GM12878 (cell line): ENCODE measurements at regions not wholly inside any gene's neighbourhood (a gene's known extent, or its start where the extent isn't known, plus 50 kb on each side); places are given as distances from the start of the nearest gene placed in this dataset.

Source experiments
- ATAC-seq: fragments of 200-7000 bp; cut with Tn5 transposase; 3 replicates; pipeline ENCODE4 v1.9.1; 2020; ENCODE audit warnings: mild to moderate bottlenecking, moderate library complexity
- BruUV-seq: library from RNA; stranded (reverse); fragments of 400-500 nt; replicated peaks from 2 replicates; lab custom pipeline; 2021; lab: Mats Ljungman, UMichigan
- CTCF ChIA-PET: fragments of 300-600 bp; sonication (Branson Sonifier 250); formaldehyde crosslinking; extraction: SDS; loops from one replicate; lab custom pipeline; 2021; ENCODE audit warnings: inconsistent platforms; lab: Yijun Ruan, JAX
- POLR2A ChIA-PET: fragments of 350-600 bp; formaldehyde crosslinking; extraction: SDS; loops from one replicate; lab custom pipeline; 2021; ENCODE audit warnings: inconsistent platforms; lab: Charles Lee
- RAD21 ChIA-PET: fragments of 300-600 bp; sonication (Branson Sonifier 250); formaldehyde crosslinking; loops from one replicate; lab custom pipeline; 2023; ENCODE audit warnings: antibody characterized with exemption; ENCODE audit not compliant: unreplicated experiment; lab: Charles Lee
- SMC1A ChIA-PET: fragments of 300-600 bp; sonication (Branson Sonifier 250); formaldehyde crosslinking; loops from one replicate; lab custom pipeline; 2023; ENCODE audit not compliant: unreplicated experiment, uncharacterized antibody; lab: Charles Lee
- DNase-seq: peaks from one replicate; pipeline ENCODE4 v3.0.0-alpha.2; 2011; ENCODE audit warnings: low read depth, low spot score
- FAIRE-seq: peaks from 3 replicates; lab custom pipeline; 2011; peaks lifted over from hg19 to GRCh38; lab: Jason Lieb, UNC
- H2AFZ ChIP-seq: 2 replicates; pipeline ENCODE4 v1.6.0; 2011; ENCODE audit warnings: low read depth, low read length, control low read depth; ENCODE audit not compliant: control insufficient read depth
- H3K27ac ChIP-seq: 2 replicates; pipeline ENCODE4 v1.5.1; 2011; ENCODE audit warnings: control low read depth; ENCODE audit not compliant: control insufficient read depth, insufficient read depth
- H3K27me3 ChIP-seq, 2 experiments: replicated peaks in 1 of 2; 2 replicates each; pipeline versions ENCODE4 v1.6.0 to v1.6.1; 2011; ENCODE audit warnings: low read length in 1 of 2; ENCODE audit not compliant: control insufficient read depth in 2 of 2, insufficient read depth in 2 of 2
- H3K36me3 ChIP-seq, 2 experiments: 2 replicates each; pipeline ENCODE4 v1.5.1; 2011; ENCODE audit warnings: low read length in 1 of 2; ENCODE audit not compliant: control insufficient read depth in 2 of 2, insufficient read depth in 2 of 2
- H3K4me1 ChIP-seq: 2 replicates; pipeline ENCODE4 v1.6.1; 2011; ENCODE audit warnings: mild to moderate bottlenecking, low read length, moderate library complexity, mixed read lengths; ENCODE audit not compliant: control insufficient read depth, insufficient read depth
- H3K4me2 ChIP-seq: 2 replicates; pipeline ENCODE4 v1.6.0; 2011; ENCODE audit warnings: control low read depth; ENCODE audit not compliant: control insufficient read depth, insufficient read depth
- H3K4me3 ChIP-seq: fragments of 200-600 bp; sonication (generic); 2 replicates; pipeline ENCODE4 v1.5.1; 2016
- H3K79me2 ChIP-seq: 2 replicates; pipeline ENCODE4 v1.6.0; 2011; ENCODE audit warnings: low read length; ENCODE audit not compliant: control insufficient read depth, insufficient read depth
- H3K9ac ChIP-seq: 2 replicates; pipeline ENCODE4 v1.8.0; 2011; ENCODE audit warnings: low read length, control low read depth, mixed read lengths; ENCODE audit not compliant: control insufficient read depth, insufficient read depth
- H3K9me3 ChIP-seq: replicated peaks from 3 replicates; pipeline ENCODE4 v1.5.1; 2011; ENCODE audit warnings: mild to moderate bottlenecking, low read length; ENCODE audit not compliant: control insufficient read depth, insufficient read depth
- H4K20me1 ChIP-seq: 2 replicates; pipeline ENCODE4 v1.6.0; 2011; ENCODE audit not compliant: control insufficient read depth, insufficient read depth
- BHLHE40 ChIP-seq, 2 experiments: fragments of 450-650 bp in 1 of 2; IDR thresholded peaks; 2 replicates each; pipeline ENCODE4 v1.6.1; 2011 to 2017; ENCODE audit warnings: low read depth in 2 of 2, borderline replicate concordance in 1 of 2, improper control_type of control experiment in 1 of 2, low read length in 1 of 2, mild to moderate bottlenecking in 1 of 2
- CHD2 ChIP-seq: IDR thresholded peaks from 2 replicates; pipeline ENCODE4 v1.6.1; 2011; ENCODE audit warnings: low read depth, low read length, improper control_type of control experiment, borderline replicate concordance
- FOXK2 ChIP-seq: fragments of 450-650 bp; IDR thresholded peaks from 2 replicates; pipeline ENCODE4 v1.6.1; 2017; ENCODE audit warnings: mild to moderate bottlenecking, moderate library complexity
- IKZF2 ChIP-seq, 2 experiments: fragments of 450-650 bp; IDR thresholded peaks; 2 replicates each; pipeline ENCODE4 v1.6.1; 2017; ENCODE audit warnings: mild to moderate bottlenecking in 2 of 2, moderate library complexity in 2 of 2
- MTA3 ChIP-seq: IDR thresholded peaks from 2 replicates; pipeline ENCODE4 v1.6.1; 2012; ENCODE audit warnings: low read length, inconsistent platforms, borderline replicate concordance
- MXI1 ChIP-seq: fragments of 150-350 bp; IDR thresholded peaks from 2 replicates; pipeline ENCODE4 v1.6.1; 2011; ENCODE audit warnings: low read depth, mild to moderate bottlenecking, inconsistent platforms, low read length, improper control_type of control experiment
- NFIC ChIP-seq: IDR thresholded peaks from 2 replicates; pipeline ENCODE4 v1.6.1; 2012; ENCODE audit warnings: low read depth, mild to moderate bottlenecking, inconsistent platforms, low read length, moderate library complexity
- POU2F2 ChIP-seq: IDR thresholded peaks from 3 replicates; pipeline ENCODE4 v1.6.1; 2011; ENCODE audit warnings: low read depth, mild to moderate bottlenecking, low read length, borderline replicate concordance
- RAD21 ChIP-seq: IDR thresholded peaks from 2 replicates; pipeline ENCODE4 v1.6.1; 2011; ENCODE audit warnings: mild to moderate bottlenecking, low read depth, low read length, moderate library complexity; ENCODE audit not compliant: insufficient read depth
- RUNX3 ChIP-seq: IDR thresholded peaks from 2 replicates; pipeline ENCODE4 v1.6.1; 2012; ENCODE audit warnings: low read length, inconsistent platforms
- TAF1 ChIP-seq: IDR thresholded peaks from 2 replicates; pipeline ENCODE4 v1.6.1; 2011; ENCODE audit warnings: mild to moderate bottlenecking, low read depth, low read length, borderline replicate concordance
- TARDBP ChIP-seq: IDR thresholded peaks from 2 replicates; pipeline ENCODE4 v1.6.1; 2016; ENCODE audit warnings: borderline replicate concordance
- TCF3 ChIP-seq: IDR thresholded peaks from 2 replicates; pipeline ENCODE4 v1.6.1; 2012; ENCODE audit warnings: low read depth, mild to moderate bottlenecking, low read length, borderline replicate concordance; ENCODE audit not compliant: insufficient read depth
- ZNF274 ChIP-seq: IDR thresholded peaks from one replicate; pipeline ENCODE4 v1.8.0; 2011; ENCODE audit not compliant: insufficient read length, insufficient read depth
- WGBS: methylation state at CpG from one replicate; pipeline ENCODE4 v1.1.6; 2016; ENCODE audit warnings: low lambda C conversion rate; ENCODE audit not compliant: insufficient replicate concordance, insufficient coverage; ENCODE audit errors: missing lambda C conversion rate; 5-methylcytosine and 5-hydroxymethylcytosine counted together
- in situ Hi-C: fragments of 300-500 bp; cut with MboI; formaldehyde crosslinking; loops from 9 replicates; pipeline ENCODE4 v1.14.3; 2018; ENCODE audit warnings: mixed read lengths
- intact Hi-C: fragments of 100-400 bp; cut with micrococcal nuclease; formaldehyde crosslinking; loops from one replicate; pipeline ENCODE4 v1.14.2; 2022; ENCODE audit not compliant: unreplicated experiment
- TF ChIP-seq, protein P1 (sequence below): fragments of 450-650 bp; IDR thresholded peaks from 2 replicates; pipeline ENCODE4 v1.6.1; 2017; ENCODE audit warnings: mild to moderate bottlenecking, low read depth, inconsistent platforms; ENCODE audit not compliant: poor library complexity, severe bottlenecking

DNA sequence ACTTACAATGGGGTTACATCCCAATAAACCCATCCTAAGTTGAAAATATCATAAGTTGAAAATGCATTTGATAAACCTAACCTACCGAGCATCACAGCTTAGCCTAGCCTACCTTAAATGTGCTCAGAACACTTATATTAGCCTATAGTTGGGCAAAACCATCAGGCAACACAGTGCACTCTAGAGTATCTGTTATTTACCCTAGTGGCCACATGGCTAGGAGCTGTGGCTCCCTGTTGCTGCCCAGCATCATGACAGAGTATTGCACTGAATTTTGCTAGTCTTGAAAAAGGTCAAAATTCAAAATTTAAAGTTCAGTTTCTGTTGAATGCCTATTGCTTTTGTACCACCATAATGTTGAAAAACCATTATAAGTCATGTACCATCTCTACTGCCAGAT, 482.7 kb upstream of the ZEB2 start:
- Histone ChIP-seq H3K4me3 (no peak overlapping the region), H4K20me1 (no peaks in the 10 kb centered on the region), H3K27ac (no peak overlapping the region), H2AFZ (no peak overlapping the region), H3K36me3 (no peaks in the 10 kb centered on the region), H3K79me2 (no peaks in the 10 kb centered on the region), H3K9ac (no peak overlapping the region), H3K4me2 (no peak overlapping the region), H3K27me3 (no peaks in the 10 kb centered on the region; a peak in 1 of 4 replicates), H3K9me3 (no peaks in the 10 kb centered on the region), H3K4me1 (no peaks in the 10 kb centered on the region)
- 6% methylated on average over 1 of the region's 1 CpG for WGBS
- in situ Hi-C loops (no loop called here), intact Hi-C loops (no loop called here)
- no peak for TF ChIP-seq FOXK2
- no peak for TF ChIP-seq RAD21
- no peak for TF ChIP-seq CHD2
- no peak for TF ChIP-seq IKZF2 (IDR thresholded peaks at IDR 0.05)
- TF ChIP-seq TCF3 = no peak
- no peak for TF ChIP-seq MTA3
- no peak for TF ChIP-seq MXI1
- TF ChIP-seq, protein P1, sequence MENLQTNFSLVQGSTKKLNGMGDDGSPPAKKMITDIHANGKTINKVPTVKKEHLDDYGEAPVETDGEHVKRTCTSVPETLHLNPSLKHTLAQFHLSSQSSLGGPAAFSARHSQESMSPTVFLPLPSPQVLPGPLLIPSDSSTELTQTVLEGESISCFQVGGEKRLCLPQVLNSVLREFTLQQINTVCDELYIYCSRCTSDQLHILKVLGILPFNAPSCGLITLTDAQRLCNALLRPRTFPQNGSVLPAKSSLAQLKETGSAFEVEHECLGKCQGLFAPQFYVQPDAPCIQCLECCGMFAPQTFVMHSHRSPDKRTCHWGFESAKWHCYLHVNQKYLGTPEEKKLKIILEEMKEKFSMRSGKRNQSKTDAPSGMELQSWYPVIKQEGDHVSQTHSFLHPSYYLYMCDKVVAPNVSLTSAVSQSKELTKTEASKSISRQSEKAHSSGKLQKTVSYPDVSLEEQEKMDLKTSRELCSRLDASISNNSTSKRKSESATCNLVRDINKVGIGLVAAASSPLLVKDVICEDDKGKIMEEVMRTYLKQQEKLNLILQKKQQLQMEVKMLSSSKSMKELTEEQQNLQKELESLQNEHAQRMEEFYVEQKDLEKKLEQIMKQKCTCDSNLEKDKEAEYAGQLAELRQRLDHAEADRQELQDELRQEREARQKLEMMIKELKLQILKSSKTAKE = no peak
- TF ChIP-seq TAF1 = no peak
- TF ChIP-seq POU2F2 = no peak
- TF ChIP-seq RUNX3 = no peak
- no peak for TF ChIP-seq BHLHE40 (IDR thresholded peaks at IDR 0.05; ENCODE audit: borderline replicate concordance in 1 of 2, low read depth in 2 of 2, low read length in 1 of 2)
- TF ChIP-seq TARDBP = no peak
- no peak for TF ChIP-seq ZNF274
- no peak for TF ChIP-seq NFIC
- ChIA-PET RAD21 (no interaction called here), CTCF (interaction anchor here (1.2 kb wide), 1 partner anchor 13 kb away, joined by 3 read pairs; no protein-coding TSS in a partner anchor), POLR2A (no interaction called here), SMC1A (no interaction called here)
- ATAC-seq (no peak), FAIRE-seq (no peak), DNase-seq (no peak)
- BruUV-seq = no TSS peak
